A549 (cell line): ENCODE measurements at regions not wholly inside any gene's neighbourhood (a gene's known extent, or its start where the extent isn't known, plus 50 kb on each side); places are given as distances from the start of the nearest gene placed in this dataset.

Experiments
- EP300 ChIP-seq, 2 experiments: fragments of >200 bp; sonication (Bioruptor Twin); formaldehyde crosslinking; IDR thresholded peaks; 2 replicates in 1 of 2; 3 replicates in 1 of 2; pipeline ENCODE4 v1.6.1; 2016 to 2017
- ESRRA ChIP-seq: fragments of 150-350 bp; IDR thresholded peaks from 2 replicates; pipeline ENCODE4 v1.6.1; 2014; ENCODE audit warnings: mild to moderate bottlenecking, low read length, borderline replicate concordance
- JUN ChIP-seq, 2 experiments: fragments of >200 bp; sonication (Bioruptor Twin); formaldehyde crosslinking; IDR thresholded peaks; 2 replicates in 1 of 2; 3 replicates in 1 of 2; pipeline ENCODE4 v1.6.1; 2016 to 2017
- MAFK ChIP-seq: fragments of 450-650 bp; IDR thresholded peaks from 2 replicates; pipeline ENCODE4 v1.6.1; 2014; ENCODE audit not compliant: partially characterized antibody
- MAZ ChIP-seq: fragments of 150-350 bp; IDR thresholded peaks from 2 replicates; pipeline ENCODE4 v1.6.1; 2014; ENCODE audit warnings: antibody characterized with exemption, low read depth, low read length, borderline replicate concordance
- POLR2A ChIP-seq: IDR thresholded peaks from 2 replicates; pipeline ENCODE4 v1.6.1; 2012; ENCODE audit warnings: mild to moderate bottlenecking, low read length
- RAD21 ChIP-seq, 2 experiments: fragments of >200 bp in 1 of 2; sonication (Bioruptor Twin) in 1 of 2; formaldehyde crosslinking in 1 of 2; IDR thresholded peaks in 1 of 2; conservative IDR thresholded peaks in 1 of 2; 2 replicates in 1 of 2; 3 replicates in 1 of 2; pipeline ENCODE4 v1.6.1; 2012 to 2018; ENCODE audit warnings: inconsistent platforms in 1 of 2
- RFX5 ChIP-seq: fragments of 450-650 bp; IDR thresholded peaks from 2 replicates; pipeline ENCODE4 v1.7.1; 2014; ENCODE audit warnings: antibody characterized with exemption, mild to moderate bottlenecking, moderate library complexity
- RNF2 ChIP-seq: fragments of 200-600 bp; sonication (generic); IDR thresholded peaks from 2 replicates; pipeline ENCODE4 v1.6.1; 2016; ENCODE audit warnings: low read depth, mild to moderate bottlenecking, antibody characterized with exemption, moderate library complexity, borderline replicate concordance
- TP53 ChIP-seq: fragments of 250-450 bp; sonication (Bioruptor Pico); IDR thresholded peaks from 2 replicates; pipeline ENCODE4 v1.5.0; 2021; ENCODE audit warnings: mild to moderate bottlenecking, moderate library complexity
- USF2 ChIP-seq: fragments of 450-650 bp; IDR thresholded peaks from 2 replicates; pipeline ENCODE4 v1.6.1; 2014; ENCODE audit warnings: antibody characterized with exemption
- ZSCAN20 ChIP-seq: fragments of 250-450 bp; sonication (Bioruptor Pico); IDR thresholded peaks from 2 replicates; pipeline ENCODE4 v1.8.0; 2022; ENCODE audit warnings: mild to moderate bottlenecking, moderate library complexity
- TF ChIP-seq, protein P1 (sequence below): fragments of >200 bp; sonication (Bioruptor Twin); formaldehyde crosslinking; IDR thresholded peaks from 3 replicates; pipeline ENCODE4 v1.5.1; 2016

- TF ChIP-seq, protein P1, sequence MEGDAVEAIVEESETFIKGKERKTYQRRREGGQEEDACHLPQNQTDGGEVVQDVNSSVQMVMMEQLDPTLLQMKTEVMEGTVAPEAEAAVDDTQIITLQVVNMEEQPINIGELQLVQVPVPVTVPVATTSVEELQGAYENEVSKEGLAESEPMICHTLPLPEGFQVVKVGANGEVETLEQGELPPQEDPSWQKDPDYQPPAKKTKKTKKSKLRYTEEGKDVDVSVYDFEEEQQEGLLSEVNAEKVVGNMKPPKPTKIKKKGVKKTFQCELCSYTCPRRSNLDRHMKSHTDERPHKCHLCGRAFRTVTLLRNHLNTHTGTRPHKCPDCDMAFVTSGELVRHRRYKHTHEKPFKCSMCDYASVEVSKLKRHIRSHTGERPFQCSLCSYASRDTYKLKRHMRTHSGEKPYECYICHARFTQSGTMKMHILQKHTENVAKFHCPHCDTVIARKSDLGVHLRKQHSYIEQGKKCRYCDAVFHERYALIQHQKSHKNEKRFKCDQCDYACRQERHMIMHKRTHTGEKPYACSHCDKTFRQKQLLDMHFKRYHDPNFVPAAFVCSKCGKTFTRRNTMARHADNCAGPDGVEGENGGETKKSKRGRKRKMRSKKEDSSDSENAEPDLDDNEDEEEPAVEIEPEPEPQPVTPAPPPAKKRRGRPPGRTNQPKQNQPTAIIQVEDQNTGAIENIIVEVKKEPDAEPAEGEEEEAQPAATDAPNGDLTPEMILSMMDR = no peak
- no peak for TF ChIP-seq USF2
- no peak for TF ChIP-seq ESRRA
- no peak for TF ChIP-seq POLR2A
- TF ChIP-seq MAFK = no peak
- TF ChIP-seq ZSCAN20 = no peak
- no peak for TF ChIP-seq MAZ
- no peak for TF ChIP-seq RFX5
- TF ChIP-seq TP53 (CRISPR knock-in tag) = no peak
- TF ChIP-seq RAD21 (conservative IDR thresholded peaks at IDR 0.05 in 1 of 2, IDR thresholded peaks at IDR 0.05 in 1 of 2) = no peak
- no peak for TF ChIP-seq JUN (IDR thresholded peaks at IDR 0.05)
- TF ChIP-seq RNF2 = no peak
- TF ChIP-seq EP300 (IDR thresholded peaks at IDR 0.05) = no peak
Measured at GRCh38 chr1:175817445-175817844, 74.0 kb upstream of the TNR start.
